K562 (cell line): ENCODE measurements at regions not wholly inside any gene's neighbourhood (a gene's known extent, or its start where the extent isn't known, plus 50 kb on each side); places are given as distances from the start of the nearest gene placed in this dataset.
"Not testable (repeated sequence)": the region's sequence is repeated elsewhere in the genome, so short reads cannot be mapped to it uniquely, and the experiment has no call there.

Experiments used
- ATAC-seq: fragments of 200-7000 bp; cut with Tn5 transposase; 3 replicates; pipeline ENCODE4 v1.9.1; 2020; ENCODE audit warnings: moderate library complexity
- BruUV-seq: library from RNA; stranded (reverse); fragments of 400-500 nt; replicated peaks from 2 replicates; lab custom pipeline; 2021; lab: Mats Ljungman, UMichigan
- CTCF ChIA-PET: fragments of 300-600 bp; formaldehyde crosslinking; extraction: SDS; loops from one replicate; lab custom pipeline; 2021; ENCODE audit warnings: low intra/inter-chr PET ratio; lab: Yijun Ruan, JAX
- POLR2A ChIA-PET: fragments of 300-600, 350-650 bp; sonication (Branson Sonifier 250); formaldehyde crosslinking; extraction: SDS; loops from one replicate; lab custom pipeline; 2021; ENCODE audit warnings: antibody characterized with exemption, inconsistent platforms; lab: Yijun Ruan, JAX
- DNase-seq, 4 experiments: peaks; one replicate each; pipeline versions ENCODE4 v3.0.0 to v3.0.0-alpha.2; 2011 to 2018; ENCODE audit warnings: low spot score in 3 of 4, mixed read lengths in 3 of 4; ENCODE audit errors: extremely low read depth in 1 of 4
- FAIRE-seq: peaks from 2 replicates; lab custom pipeline; 2011; peaks lifted over from hg19 to GRCh38; lab: Jason Lieb, UNC
- H2AFZ ChIP-seq: 2 replicates; pipeline ENCODE4 v1.6.0; 2011; ENCODE audit warnings: low read depth, low read length, control low read depth, inconsistent platforms
- H3K27ac ChIP-seq: fragments of 200-600 bp; 3 replicates; pipeline ENCODE4 v1.8.0; 2011; ENCODE audit warnings: low read depth, mild to moderate bottlenecking, control low read depth, inconsistent platforms, low read length, moderate library complexity, mixed read lengths; ENCODE audit errors: extremely low read depth
- H3K27me3 ChIP-seq, 2 experiments: fragments of 300-600 bp in 1 of 2; 2 replicates in 1 of 2; 3 replicates in 1 of 2; pipeline versions ENCODE4 v1.6.0 to v1.8.0; 2011; ENCODE audit warnings: inconsistent platforms in 2 of 2, low read length in 2 of 2, mild to moderate bottlenecking in 1 of 2, mixed read lengths in 1 of 2, moderate library complexity in 1 of 2; ENCODE audit not compliant: control insufficient read depth in 2 of 2, insufficient read depth in 2 of 2
- H3K36me3 ChIP-seq: fragments of 300-600 bp; 3 replicates; pipeline ENCODE4 v1.8.0; 2011; ENCODE audit warnings: mild to moderate bottlenecking, low read length, inconsistent platforms; ENCODE audit not compliant: control insufficient read depth, insufficient read depth
- H3K4me1 ChIP-seq, 2 experiments: fragments of 200-600 bp in 1 of 2; replicated peaks in 1 of 2; 2 replicates in 1 of 2; 3 replicates in 1 of 2; pipeline versions ENCODE4 v1.5.1 to v1.8.0; 2011; ENCODE audit warnings: inconsistent platforms in 2 of 2, low read length in 2 of 2, mild to moderate bottlenecking in 1 of 2, mixed read lengths in 1 of 2, moderate library complexity in 1 of 2; ENCODE audit not compliant: control insufficient read depth in 2 of 2, insufficient read depth in 2 of 2
- H3K4me2 ChIP-seq: 2 replicates; pipeline ENCODE4 v1.6.1; 2011; ENCODE audit warnings: low read length, control low read depth, inconsistent platforms, mixed read lengths; ENCODE audit not compliant: insufficient read depth
- H3K4me3 ChIP-seq: fragments of 200-600 bp; sonication (generic), shearing (Covaris generic); 2 replicates; pipeline ENCODE4 v1.5.1; 2016; ENCODE audit warnings: control low read depth, inconsistent platforms
- H3K79me2 ChIP-seq: fragments of 200-600 bp; 3 replicates; pipeline ENCODE4 v1.8.0; 2011; ENCODE audit warnings: low read length, inconsistent platforms; ENCODE audit not compliant: control insufficient read depth, insufficient read depth
- H3K9ac ChIP-seq, 2 experiments: 2 replicates each; pipeline versions ENCODE4 v1.6.0 to v1.6.1; 2011; ENCODE audit warnings: low read depth in 2 of 2, low read length in 2 of 2, control low read depth in 1 of 2, inconsistent platforms in 1 of 2, mild to moderate bottlenecking in 1 of 2, mixed read lengths in 1 of 2; ENCODE audit not compliant: insufficient read depth in 1 of 2
- H3K9me1 ChIP-seq: one replicate; pipeline ENCODE4 v1.6.0; 2011; ENCODE audit warnings: inconsistent platforms, mild to moderate bottlenecking, low read length, moderate library complexity; ENCODE audit not compliant: control insufficient read depth, insufficient read depth
- H3K9me3 ChIP-seq: replicated peaks from 2 replicates; pipeline ENCODE4 v1.5.1; 2011; ENCODE audit warnings: low read depth, low read length, inconsistent platforms; ENCODE audit not compliant: control insufficient read depth, insufficient read depth
- H4K20me1 ChIP-seq: replicated peaks from 2 replicates; pipeline ENCODE4 v1.6.1; 2011; ENCODE audit warnings: low read length, inconsistent platforms, mixed read lengths; ENCODE audit not compliant: control insufficient read depth, insufficient read depth
- REST ChIP-seq, 2 experiments: fragments of 450-650 bp; formaldehyde crosslinking in 1 of 2; IDR thresholded peaks; 2 replicates each; pipeline versions ENCODE4 v1.4.0 to v1.6.1; 2014 to 2020; ENCODE audit warnings: mild to moderate bottlenecking in 2 of 2, borderline replicate concordance in 1 of 2, low read depth in 1 of 2
- TAF15 ChIP-seq: fragments of 200-400 bp; formaldehyde crosslinking; IDR thresholded peaks from 2 replicates; pipeline ENCODE4 v1.6.1; 2017; ENCODE audit warnings: mild to moderate bottlenecking, low read depth, low read length, moderate library complexity
- TRIM28 ChIP-seq: fragments of 450-650 bp; IDR thresholded peaks from 2 replicates; pipeline ENCODE4 v1.6.1; 2017
- ZNF143 ChIP-seq: sonication (generic); formaldehyde crosslinking; IDR thresholded peaks from 2 replicates; pipeline ENCODE4 v1.9.0; 2022; ENCODE audit warnings: mild to moderate bottlenecking, missing genetic modification reagents
- ZSCAN29 ChIP-seq: fragments of 450-650 bp; IDR thresholded peaks from 2 replicates; pipeline ENCODE4 v1.6.1; 2017
- WGBS: fragments of 100-300 bp; shearing (Covaris generic); methylation state at CpG from one replicate; pipeline ENCODE4 v1.1.6; 2016; ENCODE audit warnings: low coverage, mixed read lengths; ENCODE audit not compliant: insufficient coverage; ENCODE audit errors: missing lambda C conversion rate; 5-methylcytosine and 5-hydroxymethylcytosine counted together
- in situ Hi-C: fragments of 300-500 bp; cut with MboI; formaldehyde crosslinking; loops from 4 replicates; pipeline ENCODE4 v1.15.0; 2018; ENCODE audit warnings: inconsistent platforms, mixed read lengths
- intact Hi-C: fragments of 100-400 bp; cut with micrococcal nuclease; formaldehyde crosslinking; loops from 2 replicates; pipeline ENCODE4 v1.14.2; 2022

- no peak for TF ChIP-seq REST (IDR thresholded peaks at IDR 0.05; ENCODE audit: borderline replicate concordance)
- TF ChIP-seq REST (CRISPR knock-in tag; IDR thresholded peaks at IDR 0.05; ENCODE audit: low read depth): no peak
- no peak for TF ChIP-seq ZNF143 (CRISPR knock-in tag)
- no peak for TF ChIP-seq ZSCAN29
- no peak for TF ChIP-seq TAF15
- no peak for TF ChIP-seq TRIM28
These were observed 680.7 kb upstream of the SALL1 start (continued) for GRCh38 chr16:51831595-51832367.

- H3K36me3 ChIP-seq, H3K4me2 ChIP-seq, DNase-seq, H3K9ac ChIP-seq, H3K9me1 ChIP-seq, H3K27me3 ChIP-seq, H2AFZ ChIP-seq, in situ Hi-C loops, H3K4me1 ChIP-seq, BruUV-seq, FAIRE-seq, ATAC-seq, H3K4me3 ChIP-seq, POLR2A ChIA-PET, H3K79me2 ChIP-seq, CTCF ChIA-PET, H3K9me3 ChIP-seq, intact Hi-C loops, H4K20me1 ChIP-seq, H3K27ac ChIP-seq: not testable (repeated sequence)
- WGBS: 0% methylated on average over 6 of the region's 6 CpGs
These were observed 680.0 kb upstream of the SALL1 start for GRCh38 chr16:51831034-51831433.
